H9 (cell line): ENCODE measurements at regions not wholly inside any gene's neighbourhood (a gene's known extent, or its start where the extent isn't known, plus 50 kb on each side); places are given as distances from the start of the nearest gene placed in this dataset.

Experiments
- DNase-seq: peaks from one replicate; pipeline ENCODE4 v3.0.0-alpha.2; 2017
- H2AFZ ChIP-seq: one replicate; pipeline ENCODE4 v1.6.1; 2013; ENCODE audit warnings: mild to moderate bottlenecking, low read length, control low read depth, moderate library complexity
- H2AK5ac ChIP-seq: 2 replicates; pipeline ENCODE4 v1.6.1; 2013; ENCODE audit warnings: low read length, control low read depth, mixed read lengths; ENCODE audit not compliant: insufficient read length
- H2BK120ac ChIP-seq: one replicate; pipeline ENCODE4 v1.6.1; 2013; ENCODE audit warnings: low read depth, mild to moderate bottlenecking, low read length, control low read depth, inconsistent platforms; ENCODE audit not compliant: poor library complexity, severe bottlenecking
- H2BK12ac ChIP-seq: 2 replicates; pipeline ENCODE4 v1.6.1; 2013; ENCODE audit warnings: low read length, control low read depth, mixed read lengths, low read depth; ENCODE audit not compliant: insufficient read length
- H2BK15ac ChIP-seq: 2 replicates; pipeline ENCODE4 v1.6.1; 2013; ENCODE audit warnings: low read depth, low read length, control low read depth
- H2BK20ac ChIP-seq: one replicate; pipeline ENCODE4 v1.6.1; 2013; ENCODE audit warnings: low read depth, mild to moderate bottlenecking, low read length, control low read depth, inconsistent platforms; ENCODE audit not compliant: poor library complexity, severe bottlenecking
- H2BK5ac ChIP-seq: 2 replicates; pipeline ENCODE4 v1.6.1; 2013; ENCODE audit warnings: low read length, control low read depth, mixed read lengths; ENCODE audit not compliant: insufficient read length
- H3K14ac ChIP-seq: 2 replicates; pipeline ENCODE4 v1.6.1; 2013; ENCODE audit warnings: low read length, control low read depth; ENCODE audit not compliant: insufficient read depth
- H3K18ac ChIP-seq: 2 replicates; pipeline ENCODE4 v1.6.1; 2013; ENCODE audit warnings: low read depth, mild to moderate bottlenecking, mixed read lengths, low read length, control low read depth; ENCODE audit not compliant: insufficient read length
- H3K23ac ChIP-seq: 2 replicates; pipeline ENCODE4 v1.6.1; 2013; ENCODE audit warnings: low read length, control low read depth, mixed read lengths, low read depth; ENCODE audit not compliant: insufficient read length
- H3K23me2 ChIP-seq: 2 replicates; pipeline ENCODE4 v1.6.1; 2013; ENCODE audit warnings: low read depth, mild to moderate bottlenecking, mixed read lengths, low read length, control low read depth; ENCODE audit not compliant: insufficient read length, poor library complexity, severe bottlenecking
- H3K27ac ChIP-seq: 2 replicates; pipeline ENCODE4 v1.5.1; 2013; ENCODE audit warnings: low read length, control low read depth, mixed read lengths, low read depth; ENCODE audit not compliant: insufficient read length
- H3K27me3 ChIP-seq: 2 replicates; pipeline ENCODE4 v1.6.1; 2013; ENCODE audit warnings: low read length, control low read depth, inconsistent platforms; ENCODE audit not compliant: insufficient read depth
- H3K4ac ChIP-seq: 2 replicates; pipeline ENCODE4 v1.6.1; 2013; ENCODE audit warnings: low read depth, mild to moderate bottlenecking, control low read depth, inconsistent platforms, low read length, moderate library complexity
- H3K4me1 ChIP-seq: 2 replicates; pipeline ENCODE4 v1.6.1; 2013; ENCODE audit warnings: low read length, control low read depth, inconsistent platforms; ENCODE audit not compliant: insufficient read depth
- H3K4me2 ChIP-seq: 2 replicates; pipeline ENCODE4 v1.6.1; 2013; ENCODE audit warnings: low read length, control low read depth, mixed read lengths; ENCODE audit not compliant: insufficient read length, insufficient read depth
- H3K56ac ChIP-seq: 2 replicates; pipeline ENCODE4 v1.6.1; 2013; ENCODE audit warnings: low read depth, mild to moderate bottlenecking, mixed read lengths, low read length, control low read depth; ENCODE audit not compliant: insufficient read length
- H3K79me1 ChIP-seq: 2 replicates; pipeline ENCODE4 v1.6.1; 2013; ENCODE audit warnings: low read depth, mild to moderate bottlenecking, moderate library complexity, low read length, control low read depth, inconsistent platforms; ENCODE audit not compliant: insufficient read depth, poor library complexity, severe bottlenecking
- H3K79me2 ChIP-seq: 2 replicates; pipeline ENCODE4 v1.6.1; 2013; ENCODE audit warnings: low read length, control low read depth, inconsistent platforms; ENCODE audit not compliant: insufficient read depth
- H3K9ac ChIP-seq: 2 replicates; pipeline ENCODE4 v1.6.1; 2013; ENCODE audit warnings: low read length, control low read depth, mixed read lengths; ENCODE audit not compliant: insufficient read length; ENCODE audit errors: extremely low read depth
- H3K9me3 ChIP-seq: one replicate; pipeline ENCODE4 v1.6.1; 2013; ENCODE audit warnings: low read depth, low read length, inconsistent platforms; ENCODE audit not compliant: control insufficient read depth
- H3T11ph ChIP-seq: one replicate; pipeline ENCODE4 v1.6.1; 2013; ENCODE audit warnings: mild to moderate bottlenecking, low read length, control low read depth, inconsistent platforms
- H4K20me1 ChIP-seq: one replicate; pipeline ENCODE4 v1.6.1; 2013; ENCODE audit not compliant: control insufficient read depth, insufficient read length, insufficient read depth
- H4K5ac ChIP-seq: 2 replicates; pipeline ENCODE4 v1.6.1; 2013; ENCODE audit warnings: low read depth, mild to moderate bottlenecking, mixed read lengths, low read length, control low read depth; ENCODE audit not compliant: insufficient read length
- H4K8ac ChIP-seq: replicated peaks from 2 replicates; pipeline ENCODE4 v1.6.1; 2013; ENCODE audit warnings: low read length, control low read depth, mixed read lengths, low read depth; ENCODE audit not compliant: insufficient read length
- H4K91ac ChIP-seq: 2 replicates; pipeline ENCODE4 v1.6.1; 2013; ENCODE audit warnings: low read depth, mild to moderate bottlenecking, moderate library complexity, mixed read lengths, low read length, control low read depth; ENCODE audit not compliant: insufficient read length
- H3K27ac Mint-ChIP-seq, 3 experiments: 2 replicates in 2 of 3; 3 replicates in 1 of 3; pipeline ENCODE4 v1.8.0; 2020 to 2021; ENCODE audit warnings: mixed read lengths in 3 of 3, mild to moderate bottlenecking in 1 of 3, moderate library complexity in 1 of 3
- H3K27me3 Mint-ChIP-seq: 2 replicates; pipeline ENCODE4 v1.8.0; 2021; ENCODE audit warnings: low read depth, mild to moderate bottlenecking, moderate library complexity, mixed read lengths
- H3K36me3 Mint-ChIP-seq, 3 experiments: 2 replicates in 2 of 3; 3 replicates in 1 of 3; pipeline ENCODE4 v1.8.0; 2020 to 2021; ENCODE audit warnings: low read depth in 3 of 3, mixed read lengths in 3 of 3; ENCODE audit not compliant: insufficient read depth in 1 of 3
- H3K4me1 Mint-ChIP-seq, 2 experiments: 2 replicates each; pipeline ENCODE4 v1.8.0; 2020; ENCODE audit warnings: mixed read lengths in 2 of 2
- H3K4me3 Mint-ChIP-seq, 2 experiments: 2 replicates in 1 of 2; 3 replicates in 1 of 2; pipeline ENCODE4 v1.8.0; 2020 to 2021; ENCODE audit warnings: mild to moderate bottlenecking in 2 of 2, mixed read lengths in 2 of 2, moderate library complexity in 1 of 2
- H3K9me3 Mint-ChIP-seq, 2 experiments: 2 replicates in 1 of 2; 3 replicates in 1 of 2; pipeline ENCODE4 v1.8.0; 2020; ENCODE audit warnings: mild to moderate bottlenecking in 2 of 2, mixed read lengths in 2 of 2, moderate library complexity in 1 of 2
- WGBS: extraction: QIAGEN DNeasy Blood & Tissue Kit; methylation state at CpG from one replicate; pipeline ENCODE4 v1.1.7; 2013; ENCODE audit warnings: missing lambda C conversion rate, low lambda C conversion rate, mixed read lengths; ENCODE audit not compliant: insufficient read length; ENCODE audit errors: extremely low coverage; 5-methylcytosine and 5-hydroxymethylcytosine counted together
- TF ChIP-seq, protein P1 (sequence below): fragments of 200-600 bp; sonication (generic); conservative IDR thresholded peaks from 3 replicates; pipeline ENCODE4 v1.8.0; 2021; ENCODE audit warnings: antibody characterized with exemption, mild to moderate bottlenecking

DNA sequence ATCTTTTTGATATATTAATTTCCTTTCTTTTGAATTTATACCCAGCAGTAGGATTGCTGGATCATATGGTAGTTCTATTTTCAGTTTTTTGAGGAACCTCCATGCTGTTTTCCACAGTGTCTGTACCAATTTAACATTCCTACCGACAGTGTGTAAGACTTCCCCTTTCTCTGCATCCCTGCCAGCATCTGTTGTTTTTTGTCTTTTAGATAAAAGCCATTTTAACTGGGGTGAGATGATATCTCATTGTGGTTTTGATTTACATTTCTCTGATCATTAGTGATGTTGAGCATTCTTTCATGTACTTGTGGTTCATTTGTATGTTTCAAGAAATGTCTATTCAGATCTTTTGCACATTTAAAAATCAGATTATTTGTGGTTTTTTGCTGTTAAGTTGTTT lies 62.4 kb upstream of the STUM start:
- H3K14ac ChIP-seq, result no peak overlapping the region
- Mint-ChIP-seq H3K27me3 (peaks cover 23% of the 10 kb centered on the region), H3K9me3 (no peaks in the 10 kb centered on the region), H3K36me3 (no peaks in the 10 kb centered on the region), H3K4me3 (no peak overlapping the region), H3K27ac (no peak overlapping the region), H3K4me1 (peaks cover 6 to 11% of the 10 kb centered on the region in 2 experiments; a peak in 3 of 4 replicates)
- no peak overlapping the region for H3T11ph ChIP-seq
- H2AFZ ChIP-seq, result no peak overlapping the region
- no peaks in the 10 kb centered on the region for H3K79me1 ChIP-seq
- no peak overlapping the region for H2BK120ac ChIP-seq
- no peak overlapping the region for H2BK12ac ChIP-seq
- H4K5ac ChIP-seq, result no peak overlapping the region
- H4K8ac ChIP-seq, result no peak overlapping the region
- no peaks in the 10 kb centered on the region for H3K4me1 ChIP-seq
- TF ChIP-seq, protein P1, sequence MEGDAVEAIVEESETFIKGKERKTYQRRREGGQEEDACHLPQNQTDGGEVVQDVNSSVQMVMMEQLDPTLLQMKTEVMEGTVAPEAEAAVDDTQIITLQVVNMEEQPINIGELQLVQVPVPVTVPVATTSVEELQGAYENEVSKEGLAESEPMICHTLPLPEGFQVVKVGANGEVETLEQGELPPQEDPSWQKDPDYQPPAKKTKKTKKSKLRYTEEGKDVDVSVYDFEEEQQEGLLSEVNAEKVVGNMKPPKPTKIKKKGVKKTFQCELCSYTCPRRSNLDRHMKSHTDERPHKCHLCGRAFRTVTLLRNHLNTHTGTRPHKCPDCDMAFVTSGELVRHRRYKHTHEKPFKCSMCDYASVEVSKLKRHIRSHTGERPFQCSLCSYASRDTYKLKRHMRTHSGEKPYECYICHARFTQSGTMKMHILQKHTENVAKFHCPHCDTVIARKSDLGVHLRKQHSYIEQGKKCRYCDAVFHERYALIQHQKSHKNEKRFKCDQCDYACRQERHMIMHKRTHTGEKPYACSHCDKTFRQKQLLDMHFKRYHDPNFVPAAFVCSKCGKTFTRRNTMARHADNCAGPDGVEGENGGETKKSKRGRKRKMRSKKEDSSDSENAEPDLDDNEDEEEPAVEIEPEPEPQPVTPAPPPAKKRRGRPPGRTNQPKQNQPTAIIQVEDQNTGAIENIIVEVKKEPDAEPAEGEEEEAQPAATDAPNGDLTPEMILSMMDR, result no peak
- H3K23ac ChIP-seq, result no peak overlapping the region
- H3K4ac ChIP-seq, result no peak overlapping the region
- H3K23me2 ChIP-seq, result no peaks in the 10 kb centered on the region
- no peaks in the 10 kb centered on the region for H3K27me3 ChIP-seq
- no peak overlapping the region for H3K4me2 ChIP-seq
- H3K9me3 ChIP-seq, result no peaks in the 10 kb centered on the region
- no peak overlapping the region for H2AK5ac ChIP-seq
- no peak overlapping the region for H3K18ac ChIP-seq
- H4K91ac ChIP-seq, result no peak overlapping the region
- WGBS, result no CpG with 5 or more reads among the region's 1 CpG
- H2BK20ac ChIP-seq, result no peak overlapping the region
- no peak overlapping the region for H2BK15ac ChIP-seq
- no peak overlapping the region for H3K9ac ChIP-seq
- H2BK5ac ChIP-seq, result no peak overlapping the region
- H3K79me2 ChIP-seq, result no peaks in the 10 kb centered on the region
- H3K56ac ChIP-seq, result no peak overlapping the region
- H3K27ac ChIP-seq, result no peak overlapping the region
- H4K20me1 ChIP-seq, result no peaks in the 10 kb centered on the region
- DNase-seq, result no peak
